Stimulated activated CD8-positive, alpha-beta memory T cell treated with anti-CD3 and anti-CD28 coated beads, Interleukin-2, amount 100 ng/mL, for 48 hours (primary cell): ENCODE measurements at regions not wholly inside any gene's neighbourhood (a gene's known extent, or its start where the extent isn't known, plus 50 kb on each side); places are given as distances from the start of the nearest gene placed in this dataset.

Experiments used
- DNase-seq, 2 donors: peaks; one replicate each; pipeline ENCODE4 v3.0.0-alpha.2; 2020; ENCODE audit warnings: low read depth in 2 of 2

- no peak for DNase-seq
Observed at GRCh38 chr17:77444628-77444983, 303.8 kb downstream of the SEC14L1 start.

- DNase-seq, result peak; percentile 65 to 68
Observed at GRCh38 chr17:77444984-77445759, 304.4 kb downstream of the SEC14L1 start.

GRCh38 chr17:77445760-77446532 is 305.2 kb downstream of the SEC14L1 start:
- DNase-seq, result no peak

- no peak for DNase-seq
Observed at GRCh38 chr17:77446940-77447634, 306.3 kb downstream of the SEC14L1 start.

- DNase-seq, result no peak
Observed at GRCh38 chr17:77449373-77449907, 308.7 kb downstream of the SEC14L1 start.

- DNase-seq, result peak in 1 of 2 donors; percentile 75
Observed at GRCh38 chr17:77449908-77450741, 309.4 kb downstream of the SEC14L1 start.

- no peak for DNase-seq
Observed at GRCh38 chr17:77450742-77451244, 310.0 kb downstream of the SEC14L1 start.

- DNase-seq, result peak; percentile 67 to 68
Observed at GRCh38 chr17:77451245-77451893, 310.6 kb downstream of the SEC14L1 start.

GRCh38 chr17:77451894-77452852 is 311.4 kb downstream of the SEC14L1 start:
- no peak for DNase-seq

- DNase-seq, result no peak
Observed at GRCh38 chr17:77453613-77454241, 313.0 kb downstream of the SEC14L1 start.

GRCh38 chr17:77454242-77455095 is 313.7 kb downstream of the SEC14L1 start:
- no peak for DNase-seq

GRCh38 chr17:77455111-77455890 is 314.5 kb downstream of the SEC14L1 start:
- no peak for DNase-seq

GRCh38 chr17:77455891-77456260 is 315.1 kb downstream of the SEC14L1 start:
- DNase-seq, result no peak

- DNase-seq, result no peak
Observed at GRCh38 chr17:77456271-77456950, 315.6 kb downstream of the SEC14L1 start.

GRCh38 chr17:77456951-77457548 is 316.3 kb downstream of the SEC14L1 start:
- no peak for DNase-seq

GRCh38 chr17:77457572-77458201 is 316.9 kb downstream of the SEC14L1 start:
- no peak for DNase-seq
